Stimulated activated CD8-positive, alpha-beta memory T cell treated with anti-CD3 and anti-CD28 coated beads, Interleukin-12 subunit alpha, Interleukin-12 subunit beta, amount 100 ng/mL, for 24 hours (primary cell): ENCODE measurements at regions not wholly inside any gene's neighbourhood (a gene's known extent, or its start where the extent isn't known, plus 50 kb on each side); places are given as distances from the start of the nearest gene placed in this dataset.

Source experiments
- DNase-seq: peaks from one replicate; pipeline ENCODE4 v3.0.0-alpha.2; 2020; ENCODE audit errors: extremely low read depth

DNA sequence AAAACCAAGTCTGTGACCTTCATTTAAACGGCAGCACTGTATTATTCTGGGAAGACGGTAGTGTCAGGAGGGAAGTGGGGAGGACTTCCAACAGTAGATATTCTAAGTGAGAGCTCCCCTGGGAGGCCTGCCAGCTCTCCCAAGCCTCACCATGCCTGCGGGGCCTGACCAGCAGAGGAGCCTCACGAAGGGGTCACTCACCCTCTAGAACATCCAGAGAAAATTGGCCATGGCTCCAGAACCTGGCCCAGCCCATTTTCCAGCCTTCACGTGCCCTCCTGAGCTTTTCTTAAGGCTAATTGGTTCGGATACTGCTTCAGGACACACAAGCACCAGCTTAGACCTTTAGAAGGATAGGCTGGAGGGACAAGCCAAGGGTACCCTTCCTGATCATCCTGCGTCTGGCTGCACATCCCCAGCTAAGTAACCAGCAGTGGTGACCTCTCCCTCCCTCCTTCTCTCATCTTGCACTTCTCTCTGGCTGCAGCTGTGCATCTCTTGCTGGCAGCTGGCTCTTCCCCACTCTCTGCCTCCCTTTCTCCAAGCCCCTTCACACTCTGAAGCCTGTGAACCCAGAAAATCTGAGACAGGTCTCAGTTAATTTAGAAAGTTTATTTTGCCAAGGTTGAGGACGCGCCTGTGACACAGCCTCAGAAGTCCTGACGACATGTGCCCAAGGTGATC is 120.1 kb upstream of the PKDCC start:
- no peak for DNase-seq

DNA sequence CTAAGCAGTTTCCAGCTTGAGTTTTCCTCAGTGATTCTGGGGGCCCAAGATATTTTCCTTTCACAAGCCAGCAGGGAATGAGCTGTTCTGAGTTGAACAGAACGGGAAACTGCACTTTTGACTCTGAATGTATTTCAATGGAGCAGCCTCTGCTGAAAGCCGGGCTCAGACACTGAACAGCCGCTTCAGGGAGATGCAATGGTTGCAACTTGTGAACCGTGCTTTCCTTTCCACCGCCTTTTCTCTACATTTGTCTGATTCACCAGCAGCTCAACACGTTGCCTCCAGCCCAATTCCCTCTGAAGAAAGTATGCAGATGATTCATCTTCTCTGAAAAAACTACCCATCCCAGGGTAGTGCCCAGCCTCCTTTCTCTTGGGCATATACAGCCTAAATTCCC is 119.3 kb upstream of the PKDCC start:
- DNase-seq, result no peak

DNA sequence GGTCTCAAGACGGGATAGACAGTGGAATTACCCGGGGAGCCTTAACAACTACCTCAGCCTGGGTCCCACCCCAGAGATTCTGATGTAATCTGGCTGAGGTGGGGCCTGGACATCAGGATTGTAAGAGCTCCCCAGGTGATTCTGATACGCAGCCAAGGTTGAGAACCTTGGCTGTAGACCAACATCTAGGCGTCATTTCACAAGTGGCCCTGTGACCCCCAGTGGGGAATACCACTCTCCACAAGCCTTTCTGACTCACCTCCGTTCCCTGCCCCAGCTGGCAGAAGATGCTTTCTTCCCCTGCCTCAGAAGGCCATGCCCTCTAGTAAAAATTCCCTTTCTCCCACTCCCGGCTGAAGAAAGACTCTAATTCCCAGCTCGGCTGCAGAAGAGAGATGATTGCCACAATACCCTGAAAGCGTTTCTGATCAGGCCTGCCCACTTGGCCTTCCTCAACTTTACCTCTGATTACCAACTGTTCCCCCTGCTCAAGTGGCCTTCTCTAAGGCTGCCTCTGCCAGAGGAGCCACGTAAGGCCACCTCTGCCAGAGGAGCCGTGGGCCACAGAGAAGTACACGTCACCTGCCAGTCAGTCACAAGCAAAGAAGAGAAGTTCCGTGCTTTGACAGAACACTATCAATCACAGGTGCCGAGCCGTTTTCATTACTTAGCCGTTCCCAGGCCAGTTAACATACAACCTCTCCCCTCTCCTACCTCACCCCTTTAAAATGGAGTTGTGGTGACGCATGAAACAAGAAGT is 116.8 kb upstream of the PKDCC start:
- no peak for DNase-seq

DNA sequence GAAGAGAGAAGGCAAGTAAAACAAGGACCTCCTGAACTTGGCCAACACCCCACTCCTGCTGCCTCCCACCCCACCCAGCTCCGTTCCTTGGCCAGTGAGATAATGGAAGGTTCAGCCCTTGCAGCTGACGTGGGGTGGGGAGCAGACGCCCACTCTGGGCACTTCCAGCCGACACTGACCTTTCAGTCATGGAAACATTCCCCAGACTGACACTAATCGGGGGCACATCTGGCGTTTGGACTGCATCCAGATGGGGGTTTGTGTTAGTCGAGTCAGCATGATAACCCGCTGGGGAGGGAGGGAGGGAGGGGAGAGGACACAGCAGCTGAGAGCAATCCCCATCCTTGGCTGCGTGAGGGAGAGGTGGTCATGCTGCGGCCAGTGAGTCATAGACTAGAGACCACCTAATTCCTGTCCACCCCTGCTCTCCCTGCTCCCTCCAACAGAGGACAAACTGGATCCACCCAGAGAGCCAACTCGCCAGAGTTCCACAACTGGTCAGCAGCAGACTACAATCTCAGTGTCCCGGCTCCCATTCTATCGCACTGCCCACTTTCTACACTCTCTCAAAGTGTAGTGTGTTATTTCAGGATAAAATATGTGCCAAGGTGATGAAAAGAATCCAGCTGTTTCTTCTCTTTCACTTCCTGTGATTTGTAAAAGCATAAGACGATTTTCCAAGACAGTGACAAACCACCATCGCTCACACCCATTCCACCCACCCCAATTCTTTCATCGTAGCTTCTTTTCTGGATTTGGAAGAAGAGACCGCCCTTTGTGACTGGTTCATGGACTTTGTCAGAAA is 115.4 kb upstream of the PKDCC start:
- DNase-seq, result no peak

DNA sequence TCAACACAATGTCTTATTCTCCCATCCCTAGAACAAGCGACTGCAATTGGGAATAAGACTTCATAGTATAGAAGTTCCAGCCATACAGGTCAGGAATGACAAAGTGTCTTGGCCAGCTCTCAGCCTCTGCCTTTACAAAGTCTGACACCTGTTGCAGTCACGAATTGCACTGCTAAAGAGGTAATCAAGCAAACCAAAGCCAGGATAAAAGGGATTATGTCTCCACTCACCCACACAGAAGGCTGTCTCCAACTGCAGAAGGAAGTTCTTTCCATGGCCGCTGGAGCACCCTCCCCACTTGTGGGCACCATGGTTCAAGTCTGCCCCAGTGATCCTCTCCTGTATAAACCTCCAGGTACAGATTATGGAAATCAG is 114.8 kb upstream of the PKDCC start:
- DNase-seq, result no peak

DNA sequence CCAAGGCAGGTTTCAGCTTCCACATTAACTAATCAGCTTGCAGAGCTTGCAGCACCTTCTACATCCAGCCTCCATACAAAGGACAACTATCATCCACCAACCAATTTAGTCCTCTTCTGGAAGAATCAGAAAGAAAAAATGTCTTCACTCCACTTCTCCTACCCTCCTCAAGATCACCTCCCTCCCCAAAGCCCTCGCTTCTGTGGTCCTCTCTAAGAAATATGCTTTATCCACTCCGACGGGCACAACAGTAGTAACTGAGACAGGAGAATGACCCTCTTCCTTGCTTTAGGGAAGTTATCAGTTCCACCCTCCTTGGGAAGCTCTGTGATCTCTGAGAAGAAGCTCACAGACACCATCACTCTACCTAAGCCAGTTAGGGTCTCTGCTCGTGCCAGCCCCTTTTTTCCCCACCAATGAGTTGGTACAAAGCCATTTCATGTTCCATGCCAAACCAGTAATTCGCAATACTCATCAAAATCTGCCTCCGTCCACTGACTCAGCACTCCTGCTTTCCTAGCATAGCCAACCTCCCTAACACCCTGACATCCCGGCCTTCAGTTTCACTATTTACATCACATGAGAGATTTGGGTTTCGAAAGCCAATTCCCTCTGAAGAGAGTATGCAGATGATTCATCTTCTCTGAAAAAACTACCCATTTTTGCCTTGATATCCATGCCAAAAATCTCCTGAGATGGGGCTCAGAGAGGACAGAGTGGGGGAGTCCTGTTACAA is 114.1 kb upstream of the PKDCC start:
- DNase-seq, result no peak

DNA sequence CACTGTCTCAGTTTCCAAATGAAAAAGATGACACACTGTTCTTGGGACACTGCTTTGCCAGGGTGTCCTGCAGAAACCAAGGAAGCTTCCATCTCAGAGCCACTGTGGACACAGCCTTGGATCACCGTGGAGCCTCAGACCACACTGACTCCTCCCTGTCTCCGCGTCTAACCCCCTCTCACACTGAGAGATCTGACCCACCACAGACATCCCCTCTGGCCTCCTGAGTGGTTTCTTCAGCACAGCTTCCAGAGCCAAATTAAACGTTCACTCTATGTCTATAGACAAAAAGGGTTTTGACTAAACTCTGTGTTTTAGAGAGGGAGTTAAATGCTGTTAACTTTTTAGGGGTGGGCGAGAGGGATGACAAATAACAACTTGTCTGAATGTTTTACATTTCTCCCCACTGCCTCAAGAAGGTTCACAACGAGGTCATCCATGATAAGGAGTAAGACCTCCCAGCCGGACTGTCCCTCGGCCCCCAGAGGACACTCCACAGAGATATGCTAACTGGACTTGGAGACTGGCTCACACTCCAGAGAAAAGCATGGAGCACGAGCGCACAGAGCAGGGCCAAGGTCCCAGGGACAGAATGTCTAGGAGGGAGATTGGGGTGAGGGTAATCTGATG is 113.4 kb upstream of the PKDCC start:
- no peak for DNase-seq

DNA sequence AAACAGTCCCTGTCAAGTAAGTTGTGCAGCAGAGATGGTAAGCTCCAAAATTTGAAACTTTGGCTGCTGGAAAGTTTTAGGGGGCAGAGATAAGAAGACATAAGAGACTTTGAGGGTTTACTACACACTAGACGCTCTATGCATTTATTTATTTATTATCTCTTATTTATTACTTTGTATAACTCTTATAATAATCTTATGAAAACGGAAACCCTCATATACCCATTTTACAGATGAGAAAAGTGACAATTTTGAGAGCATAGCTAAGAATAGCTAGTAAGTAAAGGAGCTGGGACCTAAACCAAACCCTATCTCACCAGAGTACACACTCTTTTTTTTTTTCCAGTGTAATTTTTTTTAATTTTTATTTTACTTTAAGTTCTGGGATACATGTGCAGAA is 112.8 kb upstream of the PKDCC start:
- DNase-seq, result no peak

DNA sequence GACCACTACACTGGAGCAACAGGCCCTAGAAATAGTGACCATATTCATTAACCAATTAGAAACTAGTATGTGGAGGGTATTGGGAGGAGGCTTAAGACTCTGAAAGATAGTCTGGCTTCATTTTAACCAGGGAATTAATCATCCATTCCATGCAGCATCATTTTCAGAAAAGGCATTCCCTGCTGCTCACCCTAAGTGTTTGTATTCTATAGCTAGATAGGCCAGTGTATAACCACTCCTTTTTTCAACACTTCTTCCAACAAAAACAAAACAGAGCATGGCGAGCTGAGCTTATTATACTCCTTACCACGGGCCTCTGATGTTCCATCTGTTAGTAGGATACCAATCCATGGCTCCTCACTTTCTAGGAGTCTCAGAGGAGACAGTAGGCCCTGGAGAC is 112.0 kb upstream of the PKDCC start:
- no peak for DNase-seq

DNA sequence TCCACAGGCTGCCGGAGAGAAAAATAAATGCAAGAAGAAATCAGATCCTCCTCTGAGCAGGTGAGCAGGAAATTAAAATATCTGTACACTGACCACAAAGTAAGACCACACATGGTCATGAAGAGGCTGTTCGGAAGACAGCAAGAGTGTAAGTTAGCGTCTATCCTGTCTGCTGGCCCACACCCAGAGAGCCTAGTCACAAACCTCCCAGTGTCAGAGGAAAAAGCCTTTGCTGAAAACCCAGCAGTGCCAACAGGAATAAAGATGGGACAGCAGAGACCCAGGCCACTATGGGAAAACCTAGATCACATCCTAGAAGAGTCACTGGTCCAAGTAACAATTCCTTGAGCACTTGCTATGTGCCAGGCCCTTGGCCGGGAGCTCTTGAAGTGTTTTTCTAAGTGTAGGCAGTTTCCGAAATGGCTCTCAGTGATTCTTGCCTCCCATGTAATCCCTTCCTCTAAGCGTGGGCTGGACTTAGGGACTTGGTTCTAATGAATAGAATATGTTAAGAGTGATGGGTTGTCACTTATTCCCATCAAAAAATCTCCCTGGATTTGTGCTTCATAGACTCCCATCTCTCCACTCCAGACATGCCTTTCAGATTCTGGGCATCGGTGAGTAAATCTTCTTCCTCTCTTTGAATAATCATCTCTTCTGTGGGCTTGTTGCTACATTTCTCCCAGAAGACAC is 110.9 kb upstream of the PKDCC start:
- no peak for DNase-seq

DNA sequence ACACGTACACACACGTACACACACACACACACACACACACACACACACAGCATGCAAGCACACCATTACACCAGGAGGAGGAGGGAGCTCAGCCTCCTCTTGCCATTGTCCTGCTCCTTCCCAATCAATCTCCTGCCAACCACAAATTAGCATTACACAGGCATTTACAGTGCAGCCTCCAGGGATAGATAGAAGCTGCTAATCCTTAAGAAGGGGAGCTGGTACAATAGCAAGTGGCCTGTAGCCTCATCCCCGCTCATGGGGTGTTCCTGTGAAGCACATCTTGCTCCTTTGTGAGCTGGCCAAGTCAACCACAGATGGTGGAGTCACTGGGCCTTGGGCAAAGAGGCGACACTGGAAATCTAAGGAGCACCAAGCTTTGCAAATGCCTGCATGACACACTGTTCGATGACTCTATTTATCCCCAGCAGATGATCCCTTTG is 110.3 kb upstream of the PKDCC start:
- DNase-seq, result no peak

DNA sequence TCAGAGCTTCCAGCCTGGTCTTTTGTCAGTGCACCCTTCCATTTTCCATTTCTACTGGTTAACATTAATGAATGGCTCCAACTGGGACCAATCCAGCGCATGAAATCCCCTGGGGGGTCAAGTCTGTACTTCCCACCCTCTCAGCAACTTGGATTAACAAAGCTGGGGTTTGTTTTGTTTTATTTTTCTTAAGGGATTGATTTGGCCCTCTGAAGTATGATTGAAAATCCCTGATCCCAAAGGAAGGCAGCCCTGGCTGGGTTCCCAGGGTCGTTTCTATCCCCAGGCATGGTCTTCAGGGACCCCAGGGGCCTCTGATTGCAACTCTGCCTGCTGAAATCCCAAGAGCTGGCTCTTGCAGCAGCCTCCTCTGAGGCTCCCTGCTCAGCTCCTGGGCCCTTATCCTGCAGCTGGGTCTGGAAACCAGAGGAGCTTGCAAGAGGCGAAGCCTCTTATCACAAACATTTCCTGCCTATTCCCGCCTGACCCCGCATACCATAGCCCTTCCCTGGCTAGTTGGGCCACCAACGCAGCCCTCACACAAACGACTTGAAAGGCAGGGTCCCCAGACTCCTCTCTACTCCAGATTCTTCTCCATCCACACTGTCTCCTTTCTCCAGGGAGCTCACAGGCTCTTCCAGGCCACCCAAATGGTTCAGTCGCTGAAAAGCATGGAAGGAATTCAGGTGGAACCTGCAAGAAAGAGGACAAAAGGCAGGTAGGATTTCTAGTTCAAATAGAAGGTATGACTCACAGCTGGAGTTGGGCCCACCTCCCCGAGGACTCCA is 109.7 kb upstream of the PKDCC start:
- DNase-seq, result no peak

DNA sequence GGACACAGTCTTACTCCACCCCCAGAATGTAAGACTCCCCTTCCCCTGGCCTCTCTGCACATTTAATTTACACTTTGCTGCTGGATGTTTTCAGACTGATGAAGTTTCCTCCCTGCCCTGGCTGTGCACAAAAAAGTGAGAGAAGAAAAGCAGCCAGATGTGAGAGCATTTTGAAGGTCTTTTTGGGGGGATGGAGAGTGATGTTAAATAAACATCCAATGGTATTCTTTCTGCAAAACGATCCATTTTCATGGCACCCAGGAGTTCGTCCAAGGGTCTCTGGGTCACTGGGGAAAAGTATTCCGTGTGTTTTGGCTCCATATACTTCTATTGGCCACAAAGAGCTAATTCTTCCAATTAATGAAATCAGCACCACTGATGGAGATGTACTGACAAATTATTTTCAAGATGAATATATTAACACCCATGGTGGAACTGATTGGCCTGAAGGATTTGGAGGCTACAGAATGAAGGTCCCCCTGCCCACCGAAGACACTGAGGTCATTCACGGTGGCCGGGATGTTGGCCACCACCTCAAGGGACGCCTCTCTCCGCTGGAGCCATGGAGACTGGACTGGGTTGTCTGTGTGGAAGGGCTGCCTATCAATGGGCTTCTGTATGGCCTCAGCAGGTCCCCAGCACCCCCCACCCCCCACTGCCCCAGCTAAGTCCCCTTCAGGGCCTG is 107.6 kb upstream of the PKDCC start:
- DNase-seq, result no peak

DNA sequence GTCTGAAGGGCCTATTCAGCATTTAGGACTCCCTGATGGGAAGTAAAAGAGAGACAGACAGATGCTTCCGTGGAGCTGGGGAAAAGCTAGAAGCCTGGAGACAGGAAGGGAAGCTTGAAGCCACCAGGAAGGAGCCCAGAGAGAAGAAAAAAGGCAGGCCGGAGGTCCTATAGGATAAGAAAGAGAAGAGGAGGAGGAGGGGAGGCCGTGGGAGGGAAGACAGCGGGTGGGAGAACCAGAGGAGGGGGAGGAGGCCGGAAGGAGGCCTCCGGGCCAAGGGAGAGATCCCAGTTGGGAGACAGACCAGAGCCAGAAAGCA is 107.1 kb upstream of the PKDCC start:
- DNase-seq, result no peak

DNA sequence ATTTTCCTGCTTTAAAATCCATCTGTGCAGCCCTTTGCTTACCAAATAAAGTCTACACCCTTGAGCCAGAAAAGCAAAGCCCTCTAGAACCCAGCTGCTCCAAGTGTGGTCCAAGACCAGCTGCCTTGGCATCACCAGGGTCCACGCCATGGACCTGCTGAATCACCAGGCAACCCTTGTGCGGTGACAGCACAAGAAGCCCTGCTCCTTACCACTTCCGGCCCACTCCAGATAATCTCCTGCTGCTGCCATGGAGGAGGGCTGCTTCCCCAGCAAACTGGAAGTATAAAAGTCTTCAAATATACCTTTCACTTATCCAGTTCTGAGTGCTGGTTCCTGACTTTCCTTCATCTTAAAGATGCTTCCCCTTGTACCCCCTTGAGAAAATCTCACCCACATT is 106.0 kb upstream of the PKDCC start:
- DNase-seq, result no peak

DNA sequence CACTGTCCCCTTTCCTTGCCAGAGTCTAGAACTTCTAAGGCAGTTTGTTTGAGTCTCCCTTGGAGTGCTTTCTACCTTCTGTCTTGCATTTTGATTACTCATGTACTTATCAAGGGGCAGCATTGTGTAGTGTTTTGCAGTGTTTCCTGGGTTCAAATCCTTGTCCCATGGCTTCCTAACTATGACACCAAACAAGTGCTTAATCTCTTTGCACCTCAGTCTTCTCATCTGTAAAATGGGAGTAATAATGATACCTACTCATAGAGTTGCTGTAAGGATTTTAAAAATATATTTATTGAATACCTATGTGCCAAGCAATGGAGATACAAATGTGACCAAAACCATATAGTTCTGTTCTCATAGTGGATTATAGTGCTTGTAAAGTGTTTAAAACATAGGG is 105.5 kb upstream of the PKDCC start:
- DNase-seq, result no peak

DNA sequence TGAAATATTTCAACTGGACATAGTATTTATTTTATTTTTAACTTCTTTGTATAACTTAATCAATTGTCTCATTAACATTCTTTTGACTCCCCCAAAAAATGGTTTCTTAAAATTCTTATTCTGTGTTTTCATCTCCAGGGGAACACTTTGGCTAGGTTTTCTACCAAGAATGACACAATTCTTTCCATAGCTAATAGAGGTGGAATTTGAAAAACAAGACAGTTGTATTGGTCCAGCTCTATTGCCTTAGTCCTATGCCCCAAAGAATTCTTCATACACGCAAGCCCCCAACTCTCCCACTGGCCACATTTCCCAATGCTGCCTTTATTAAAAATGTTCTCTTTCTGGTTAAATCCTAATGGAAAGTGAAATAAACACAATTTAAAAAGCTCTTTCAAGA is 104.7 kb upstream of the PKDCC start:
- no peak for DNase-seq

DNA sequence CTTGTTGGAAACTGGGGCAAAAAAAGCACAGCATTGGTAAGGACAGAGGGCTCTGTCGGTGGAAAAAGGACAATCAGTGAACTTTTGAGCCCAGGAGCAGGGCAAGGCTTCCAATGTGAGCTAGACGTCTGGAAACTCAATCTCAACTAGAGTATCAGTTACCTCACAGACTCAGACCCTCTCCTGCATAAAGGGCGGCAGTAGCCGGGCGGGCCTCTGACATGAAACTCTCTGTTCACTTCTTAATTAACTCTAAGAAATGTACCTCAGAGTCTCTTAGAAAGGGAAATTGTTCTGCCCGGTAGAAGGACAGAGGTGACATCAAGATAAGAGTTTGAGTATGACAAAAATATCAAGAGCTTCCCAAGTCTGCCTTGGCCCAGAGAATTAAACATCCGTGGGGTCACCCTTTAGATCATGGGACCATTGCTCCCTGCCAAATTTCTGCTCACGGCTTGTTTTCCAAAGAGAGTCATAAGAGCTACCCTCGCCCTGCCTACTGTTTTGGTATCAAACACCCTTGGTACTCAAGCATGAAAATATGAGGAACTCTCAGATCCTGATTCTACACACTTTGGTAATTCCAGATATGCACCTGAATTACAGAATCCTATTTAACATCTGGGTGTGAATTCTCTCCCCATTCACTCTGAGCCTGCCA is 103.5 kb upstream of the PKDCC start:
- no peak for DNase-seq

DNA sequence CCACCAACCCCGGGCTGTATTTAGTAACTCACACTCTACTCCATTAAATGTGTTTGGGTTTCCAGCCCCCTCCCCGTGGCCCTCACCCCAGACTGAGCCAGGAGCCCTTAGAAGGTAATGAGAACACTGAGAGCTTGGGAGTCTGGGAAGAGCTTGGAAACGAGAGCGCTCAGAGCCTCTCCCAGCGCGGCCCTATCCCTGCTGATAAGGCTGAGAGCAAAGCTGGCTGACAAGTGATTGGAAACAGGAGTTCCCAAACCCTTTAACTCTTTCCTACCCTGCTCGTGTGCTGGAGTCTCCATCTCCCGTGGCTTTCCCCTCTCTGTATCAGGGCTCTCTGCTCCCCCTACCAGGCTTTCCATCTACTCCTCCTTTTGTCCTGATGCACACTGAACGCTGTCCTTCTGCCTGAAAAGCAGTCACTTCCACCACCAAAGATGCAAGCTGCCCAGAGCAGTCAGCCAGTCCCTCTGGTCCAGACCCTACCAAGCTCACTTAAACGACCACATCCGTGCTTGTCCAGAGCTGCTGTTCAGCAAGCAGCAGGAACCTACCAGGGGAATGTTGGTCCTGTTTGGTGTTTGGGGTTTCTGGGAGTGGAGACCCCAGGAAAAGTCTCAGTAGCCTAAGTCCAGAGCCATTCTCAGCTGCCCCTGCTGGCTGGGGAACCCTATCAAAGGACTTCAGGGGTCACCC is 100.0 kb upstream of the PKDCC start:
- DNase-seq, result no peak
